ENCODE measurements at regions not wholly inside any gene's neighbourhood (a gene's known extent, or its start where the extent isn't known, plus 50 kb on each side); places are given as distances from the start of the nearest gene placed in this dataset.

GRCh38 chr1:47611992-47612391 lies 174.1 kb downstream of the FOXD2 start:
- TF ChIP-seq CTCF (IDR thresholded peaks at IDR 0.05; ENCODE audit: low read length) (no peak), EZH2 (IDR thresholded peaks at IDR 0.05; ENCODE audit: borderline replicate concordance, low read length) (no peak)

Measured in OCI-LY1 (cell line).